Parathyroid adenoma (tissue), 2 donors: ENCODE measurements at regions not wholly inside any gene's neighbourhood (a gene's known extent, or its start where the extent isn't known, plus 50 kb on each side); places are given as distances from the start of the nearest gene placed in this dataset.

Source experiments
- H2AFZ ChIP-seq: fragments of 300-600 bp; sonication (generic); one replicate; pipeline ENCODE4 v1.7.0; 2017; ENCODE audit warnings: antibody characterized with exemption, mild to moderate bottlenecking
- H3K27ac ChIP-seq: fragments of 300-600 bp; sonication (generic); one replicate; pipeline ENCODE4 v1.7.0; 2017
- H3K27me3 ChIP-seq: fragments of 300-600 bp; sonication (generic); one replicate; pipeline ENCODE4 v1.7.0; 2017; ENCODE audit warnings: low read length; ENCODE audit not compliant: control insufficient read depth, insufficient read depth
- H3K36me3 ChIP-seq: fragments of 300-600 bp; sonication (generic); one replicate; pipeline ENCODE4 v1.7.0; 2017; ENCODE audit warnings: low read length; ENCODE audit not compliant: control insufficient read depth, insufficient read depth
- H3K4me1 ChIP-seq: fragments of 300-600 bp; sonication (generic); one replicate; pipeline ENCODE4 v1.7.0; 2017; ENCODE audit warnings: control low read depth
- H3K4me2 ChIP-seq: fragments of 300-600 bp; sonication (generic); one replicate; pipeline ENCODE4 v1.7.0; 2017; ENCODE audit warnings: low read length
- H3K4me3 ChIP-seq: fragments of 300-600 bp; sonication (generic); one replicate; pipeline ENCODE4 v1.7.0; 2017; ENCODE audit warnings: low read depth, low read length
- H3K79me2 ChIP-seq: fragments of 300-600 bp; sonication (generic); one replicate; pipeline ENCODE4 v1.7.0; 2017; ENCODE audit warnings: control low read depth
- H3K9ac ChIP-seq: fragments of 300-600 bp; sonication (generic); one replicate; pipeline ENCODE4 v1.7.0; 2017; ENCODE audit warnings: mild to moderate bottlenecking
- H3K9me3 ChIP-seq: fragments of 300-600 bp; sonication (generic); one replicate; pipeline ENCODE4 v1.7.0; 2017; ENCODE audit warnings: low read length; ENCODE audit not compliant: control insufficient read depth
- TF ChIP-seq, protein P1 (sequence below): fragments of 300-600 bp; sonication (generic); IDR thresholded peaks from one replicate; pipeline ENCODE4 v1.7.0; 2017; ENCODE audit warnings: antibody characterized with exemption, mild to moderate bottlenecking
- donor health status: primary hyperparathyroidism.

GRCh38 chr9:81492710-81493447 is 196.5 kb downstream of the TLE1 start:
- Histone ChIP-seq H3K4me1 (no peaks in the 10 kb centered on the region), H3K79me2 (no peaks in the 10 kb centered on the region), H3K9ac (no peak overlapping the region), H3K27ac (no peak overlapping the region), H2AFZ (no peak overlapping the region), H3K4me2 (no peak overlapping the region), H3K36me3 (no peaks in the 10 kb centered on the region), H3K4me3 (no peak overlapping the region), H3K27me3 (no peaks in the 10 kb centered on the region), H3K9me3 (no peaks in the 10 kb centered on the region)
- TF ChIP-seq, protein P1, sequence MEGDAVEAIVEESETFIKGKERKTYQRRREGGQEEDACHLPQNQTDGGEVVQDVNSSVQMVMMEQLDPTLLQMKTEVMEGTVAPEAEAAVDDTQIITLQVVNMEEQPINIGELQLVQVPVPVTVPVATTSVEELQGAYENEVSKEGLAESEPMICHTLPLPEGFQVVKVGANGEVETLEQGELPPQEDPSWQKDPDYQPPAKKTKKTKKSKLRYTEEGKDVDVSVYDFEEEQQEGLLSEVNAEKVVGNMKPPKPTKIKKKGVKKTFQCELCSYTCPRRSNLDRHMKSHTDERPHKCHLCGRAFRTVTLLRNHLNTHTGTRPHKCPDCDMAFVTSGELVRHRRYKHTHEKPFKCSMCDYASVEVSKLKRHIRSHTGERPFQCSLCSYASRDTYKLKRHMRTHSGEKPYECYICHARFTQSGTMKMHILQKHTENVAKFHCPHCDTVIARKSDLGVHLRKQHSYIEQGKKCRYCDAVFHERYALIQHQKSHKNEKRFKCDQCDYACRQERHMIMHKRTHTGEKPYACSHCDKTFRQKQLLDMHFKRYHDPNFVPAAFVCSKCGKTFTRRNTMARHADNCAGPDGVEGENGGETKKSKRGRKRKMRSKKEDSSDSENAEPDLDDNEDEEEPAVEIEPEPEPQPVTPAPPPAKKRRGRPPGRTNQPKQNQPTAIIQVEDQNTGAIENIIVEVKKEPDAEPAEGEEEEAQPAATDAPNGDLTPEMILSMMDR = no peak

DNA sequence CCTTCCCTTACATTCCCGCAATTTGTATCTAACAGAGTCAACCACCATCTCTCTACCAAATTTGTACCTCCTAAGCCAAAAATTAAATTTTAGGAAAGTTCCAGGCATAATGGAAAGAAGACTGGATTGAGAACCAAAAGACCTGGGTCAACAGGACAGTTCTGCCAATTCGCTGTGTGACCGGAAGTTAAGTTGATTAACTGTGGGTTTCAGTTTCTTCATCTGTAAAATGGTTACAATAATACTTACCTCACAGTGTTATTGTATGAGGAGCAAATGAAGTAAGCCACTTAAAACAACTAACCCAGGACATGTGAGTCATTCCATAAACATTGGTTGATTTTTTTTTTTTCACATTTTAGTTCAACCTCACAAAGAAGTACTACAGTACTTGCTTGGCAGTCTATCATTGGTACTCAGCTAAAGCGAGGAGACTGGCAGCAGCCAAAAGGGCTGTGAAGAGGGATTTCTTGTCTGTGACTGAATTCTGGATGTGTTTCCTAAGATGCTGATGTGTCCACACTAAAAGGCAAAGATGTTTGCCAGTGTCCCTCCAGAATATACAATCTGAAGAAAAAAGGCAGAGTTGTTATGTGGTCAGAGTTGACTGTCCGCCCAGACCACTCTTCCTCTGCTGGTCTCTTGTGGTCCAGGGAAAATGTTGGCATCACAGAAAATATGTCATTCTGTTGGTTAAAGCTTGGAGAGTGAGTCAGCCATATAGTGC is 198.6 kb downstream of the TLE1 start:
- no peak overlapping the region for H3K27ac ChIP-seq
- TF ChIP-seq, protein P1 = no peak
- no peak overlapping the region for H3K9ac ChIP-seq
- H3K4me1 ChIP-seq = no peaks in the 10 kb centered on the region
- H3K4me2 ChIP-seq = no peak overlapping the region
- H2AFZ ChIP-seq = no peak overlapping the region
- H3K79me2 ChIP-seq = no peaks in the 10 kb centered on the region
- H3K27me3 ChIP-seq = no peaks in the 10 kb centered on the region
- H3K9me3 ChIP-seq = no peaks in the 10 kb centered on the region
- H3K36me3 ChIP-seq = no peaks in the 10 kb centered on the region
- no peak overlapping the region for H3K4me3 ChIP-seq

DNA sequence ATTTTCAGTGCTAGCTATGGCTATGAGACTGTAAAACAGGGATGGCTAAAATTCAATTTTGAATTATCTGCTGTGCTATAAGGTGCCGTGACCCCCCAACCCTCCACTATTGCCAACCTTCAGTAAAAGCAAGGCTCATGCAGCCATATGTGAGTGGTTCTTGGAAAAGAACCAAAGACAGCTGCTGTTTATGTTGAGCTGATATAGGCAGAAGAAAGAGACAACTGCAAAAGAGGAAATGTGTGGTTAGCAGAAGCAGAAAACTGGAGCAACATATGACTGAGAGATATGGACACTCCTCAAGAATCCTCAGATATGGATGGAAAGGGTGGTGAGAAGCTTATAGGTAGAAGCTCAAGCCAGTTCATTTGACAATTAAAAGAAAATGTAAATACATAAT is 200.3 kb downstream of the TLE1 start:
- H3K9ac ChIP-seq = no peak overlapping the region
- no peak overlapping the region for H3K27ac ChIP-seq
- H3K79me2 ChIP-seq = no peaks in the 10 kb centered on the region
- H2AFZ ChIP-seq = no peak overlapping the region
- TF ChIP-seq, protein P1 = no peak
- H3K4me1 ChIP-seq = no peaks in the 10 kb centered on the region
- H3K4me3 ChIP-seq = no peak overlapping the region
- H3K9me3 ChIP-seq = no peaks in the 10 kb centered on the region
- H3K4me2 ChIP-seq = no peak overlapping the region
- no peaks in the 10 kb centered on the region for H3K27me3 ChIP-seq
- no peaks in the 10 kb centered on the region for H3K36me3 ChIP-seq

DNA sequence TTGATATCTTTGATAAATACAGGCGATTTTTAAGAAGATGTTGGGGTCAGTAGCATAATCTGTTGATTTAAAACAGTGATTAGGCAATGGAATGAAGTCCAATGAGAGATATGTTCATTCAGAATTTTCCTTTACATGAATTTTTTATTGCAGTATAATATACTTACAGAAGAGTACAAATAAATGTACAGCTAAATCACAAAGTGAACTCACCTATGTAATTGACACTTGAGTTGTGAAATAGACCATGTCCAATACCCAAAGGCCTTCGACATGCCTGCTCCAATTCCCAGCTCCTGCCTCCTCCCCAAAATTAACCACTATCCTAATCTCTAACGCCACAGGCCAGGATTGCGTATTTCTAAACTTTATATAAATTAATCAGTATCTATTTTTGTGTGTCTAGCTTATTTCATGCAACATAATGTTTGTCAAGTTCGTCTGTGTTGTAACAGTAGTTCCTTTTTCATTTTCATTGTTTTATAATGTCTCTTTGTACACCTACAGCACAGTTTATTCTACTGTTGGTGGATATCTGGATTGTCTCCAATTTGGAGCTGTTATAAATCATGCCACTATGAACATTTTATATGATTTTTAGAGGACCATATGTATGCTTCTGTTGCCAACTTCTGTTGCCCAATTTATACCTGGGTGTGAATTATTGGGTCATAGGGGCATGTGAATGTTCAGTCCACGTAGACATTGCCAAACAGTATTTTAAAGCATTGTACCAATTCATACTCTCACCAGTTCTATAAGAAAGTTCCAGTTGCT is 208.3 kb downstream of the TLE1 start:
- TF ChIP-seq, protein P1 = no peak
- Histone ChIP-seq H3K9ac (no peak overlapping the region), H3K36me3 (no peaks in the 10 kb centered on the region), H3K9me3 (no peaks in the 10 kb centered on the region), H3K4me2 (no peak overlapping the region), H3K4me3 (no peak overlapping the region), H2AFZ (no peak overlapping the region), H3K79me2 (no peaks in the 10 kb centered on the region), H3K27ac (no peak overlapping the region), H3K4me1 (no peaks in the 10 kb centered on the region), H3K27me3 (no peaks in the 10 kb centered on the region)
